GM19043 (cell line): ENCODE measurements at regions not wholly inside any gene's neighbourhood (a gene's known extent, or its start where the extent isn't known, plus 50 kb on each side); places are given as distances from the start of the nearest gene placed in this dataset.
"Not testable (repeated sequence)": the region's sequence is repeated elsewhere in the genome, so short reads cannot be mapped to it uniquely, and the experiment has no call there.

Experiments used
- ATAC-seq: cut with Tn5 transposase; IDR thresholded peaks from one replicate; pipeline ENCODE4 v1.9.1; 2021; ENCODE audit warnings: low read depth; ENCODE audit not compliant: unreplicated experiment

DNA sequence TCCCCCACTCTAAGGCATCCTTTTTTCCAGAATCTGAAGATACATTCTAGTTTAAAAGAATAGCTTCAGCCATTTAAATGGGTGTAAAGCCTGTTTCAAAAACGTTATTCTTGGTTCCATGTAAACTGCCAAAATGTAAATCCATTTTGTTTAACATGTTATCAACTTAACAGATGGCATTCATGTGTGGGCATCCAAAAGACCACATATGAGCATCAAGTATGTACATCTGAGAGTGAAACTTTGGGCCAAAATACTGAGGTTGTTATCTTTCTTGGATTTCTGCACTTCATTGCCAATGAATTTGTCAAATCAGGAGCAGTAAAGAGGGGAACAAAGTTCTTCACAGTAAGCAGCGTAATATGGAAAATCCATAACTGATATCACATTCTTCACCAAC lies 395.4 kb downstream of the ZNF804A start:
- ATAC-seq = no peak

DNA sequence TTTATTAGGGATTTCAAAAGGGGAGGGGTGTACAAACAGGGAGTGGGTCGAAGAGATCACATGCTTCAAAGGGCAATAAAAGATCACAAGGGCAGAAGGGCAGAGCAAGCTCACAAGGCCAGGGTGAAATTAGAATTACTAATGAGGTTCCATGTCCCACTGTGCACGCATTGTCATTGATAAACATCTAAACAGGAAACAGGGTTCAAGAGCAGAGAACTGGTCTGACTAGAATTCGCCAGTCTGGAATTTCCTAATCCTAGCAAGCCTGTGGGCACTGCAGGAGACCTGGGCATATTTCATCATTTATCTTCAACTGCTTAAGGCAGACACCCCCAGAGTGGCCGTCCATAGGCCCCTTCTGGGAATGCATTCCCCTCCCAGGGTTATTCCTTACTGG lies 408.2 kb downstream of the ZNF804A start:
- no peak for ATAC-seq

GRCh38 chr2:185012643-185013042 lies 414.3 kb downstream of the ZNF804A start:
- no peak for ATAC-seq

DNA sequence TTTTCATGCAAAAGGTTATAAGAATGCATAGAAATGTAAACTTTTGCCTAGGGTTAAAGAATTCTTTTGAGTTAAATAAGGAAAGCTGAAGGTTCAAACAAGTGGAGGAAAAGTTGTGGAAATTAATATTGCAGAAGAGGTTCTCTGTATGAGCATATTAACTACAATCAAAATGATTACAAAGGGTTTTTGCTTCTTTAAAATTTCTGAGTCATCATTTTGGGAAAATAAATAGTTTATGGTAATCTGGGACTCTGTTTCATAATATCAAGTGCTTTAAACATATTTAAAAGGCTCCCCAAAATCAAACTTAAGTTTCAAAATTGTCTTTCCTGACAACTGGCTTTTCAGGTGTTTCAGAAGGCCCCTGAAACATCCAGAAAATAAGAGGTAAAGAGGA lies 415.7 kb downstream of the ZNF804A start:
- no peak for ATAC-seq

DNA sequence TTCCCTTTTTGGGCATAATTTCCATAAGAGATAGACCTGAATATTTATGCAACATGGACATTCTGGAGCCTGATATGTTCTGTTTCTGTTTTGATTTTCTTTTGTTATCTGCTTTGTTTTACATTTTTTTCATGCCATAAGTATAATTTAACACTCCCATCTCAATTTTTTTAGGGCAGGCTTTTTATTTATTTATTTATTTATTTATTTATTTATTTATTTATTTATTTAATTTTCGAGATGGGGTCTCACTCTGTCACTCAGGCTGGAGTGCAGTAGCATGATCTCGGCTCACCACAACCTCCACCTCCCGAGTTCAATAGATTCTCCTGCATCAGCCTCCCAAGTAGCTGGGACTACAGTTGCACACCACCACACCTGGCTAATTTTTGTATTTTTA lies 427.6 kb downstream of the ZNF804A start:
- not testable (repeated sequence) for ATAC-seq

DNA sequence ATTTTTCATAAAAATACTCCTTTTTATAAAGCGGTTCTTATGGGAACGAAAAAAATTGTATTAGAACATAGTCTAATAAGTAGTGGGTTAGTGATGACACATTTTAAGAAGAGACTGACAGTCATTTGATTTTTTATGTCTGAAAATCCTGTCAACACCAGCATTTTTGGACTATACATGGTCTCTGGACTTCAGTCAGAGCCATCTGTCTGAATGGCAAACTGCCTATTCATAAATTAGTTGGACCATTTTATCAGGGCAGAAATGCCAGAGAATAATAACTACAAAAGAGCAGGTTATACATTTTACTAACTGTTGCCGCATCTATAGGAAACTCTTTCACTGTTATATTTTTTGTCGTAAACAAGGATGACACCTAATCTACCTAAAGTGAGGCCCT lies 437.6 kb downstream of the ZNF804A start:
- ATAC-seq = no peak

DNA sequence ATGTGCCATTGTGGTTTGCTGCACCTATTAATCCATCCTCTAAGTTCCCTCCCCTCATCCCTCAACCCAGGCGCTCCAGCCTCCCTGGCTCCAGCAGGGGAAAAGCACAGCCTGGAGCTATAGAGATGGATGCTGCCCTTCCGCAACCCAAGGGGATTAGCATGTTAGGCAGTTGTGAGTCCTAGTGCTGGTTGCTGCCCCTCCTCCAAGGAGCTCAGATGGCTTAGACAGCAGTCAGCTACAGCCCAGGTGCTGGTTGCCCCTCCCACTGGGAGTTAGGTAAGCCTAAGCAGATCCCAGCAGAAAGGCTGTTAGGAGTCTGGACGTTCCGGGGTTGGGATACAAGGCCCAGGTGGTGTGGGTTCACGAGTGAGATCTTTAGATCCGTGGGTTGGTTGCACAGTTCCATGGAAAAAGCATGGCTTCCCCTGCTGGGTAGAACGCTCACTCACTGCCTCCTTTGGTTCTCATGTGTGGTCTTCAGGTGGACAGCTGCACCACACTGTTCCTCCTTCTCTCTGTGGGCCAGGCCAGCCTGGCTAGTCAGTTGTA lies 446.1 kb downstream of the ZNF804A start:
- no peak for ATAC-seq

DNA sequence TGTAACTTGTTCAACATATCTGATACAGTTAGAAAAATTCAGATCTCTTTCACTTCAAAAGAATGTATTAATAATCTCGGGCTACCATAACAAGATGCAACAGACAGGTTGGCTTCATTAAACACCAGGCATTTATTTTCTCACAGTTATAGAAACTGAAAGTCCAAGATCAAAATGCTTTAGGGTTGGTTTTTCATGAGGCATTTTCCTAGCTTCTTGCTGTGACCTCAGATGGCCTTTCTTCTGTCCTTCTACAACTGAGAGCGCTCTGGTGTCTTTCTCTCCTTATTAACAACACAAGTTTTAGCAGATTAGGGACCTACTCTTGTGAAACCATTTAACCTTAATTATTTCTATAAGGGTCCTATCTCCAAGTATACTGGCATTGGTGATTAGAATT lies 452.5 kb downstream of the ZNF804A start:
- ATAC-seq = no peak

DNA sequence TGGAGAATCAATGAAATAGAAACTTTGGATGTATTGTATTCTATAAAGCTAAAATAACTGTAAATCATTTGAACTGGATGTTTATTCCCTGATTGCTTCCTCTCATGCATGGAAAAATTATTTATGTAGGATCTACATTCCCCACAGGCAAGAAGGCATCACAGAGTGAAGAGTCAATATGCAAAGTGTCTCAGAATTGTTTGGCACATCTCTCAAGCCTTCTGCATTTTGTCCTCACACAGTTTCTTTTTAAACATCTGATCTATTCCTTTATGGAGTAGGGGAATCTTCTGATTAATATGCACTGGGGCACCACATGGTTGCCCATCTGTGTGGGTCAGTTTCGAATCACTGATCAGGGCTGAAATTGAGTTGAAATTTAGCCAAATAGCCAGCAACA lies 465.4 kb downstream of the ZNF804A start:
- no peak for ATAC-seq

- ATAC-seq = no peak
Observed at GRCh38 chr2:185066128-185066527, 467.8 kb downstream of the ZNF804A start.

DNA sequence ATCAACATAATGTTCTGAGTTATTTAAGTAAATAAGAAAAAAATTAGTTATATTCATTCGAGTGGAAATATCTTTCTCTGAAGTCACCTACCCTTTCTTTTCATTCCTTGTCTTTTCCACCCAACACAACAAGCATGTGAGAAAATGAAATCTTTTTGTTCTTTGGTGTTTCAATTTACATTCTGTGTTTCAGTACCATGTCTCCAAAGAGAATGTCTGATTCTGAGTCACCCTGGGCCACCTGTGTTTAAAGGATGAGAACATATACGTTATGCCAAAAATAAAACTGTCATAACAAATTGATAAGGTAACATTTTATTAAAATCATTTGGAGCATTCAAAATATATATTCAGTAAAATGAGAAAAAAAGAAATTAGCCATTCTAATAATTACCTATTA lies 470.8 kb downstream of the ZNF804A start:
- ATAC-seq = no peak

DNA sequence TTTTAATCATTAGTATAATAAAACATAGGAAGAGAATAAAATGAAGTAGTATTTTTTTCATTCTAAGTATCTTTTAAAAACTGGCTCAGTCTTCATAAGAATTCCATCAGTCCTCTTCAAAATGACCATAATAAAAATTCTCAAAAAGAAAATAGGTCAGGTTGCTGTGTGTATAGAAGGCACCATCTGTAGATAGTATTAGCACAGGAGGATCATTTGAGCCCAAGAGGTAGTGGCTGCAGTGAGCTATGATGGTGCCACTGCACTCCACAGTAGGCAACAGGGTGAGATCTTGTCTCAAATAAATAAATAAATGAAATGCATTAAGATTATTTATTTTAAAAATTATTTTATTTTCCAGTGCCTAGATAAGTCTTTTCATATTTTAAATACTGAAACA lies 475.8 kb downstream of the ZNF804A start:
- no peak for ATAC-seq

DNA sequence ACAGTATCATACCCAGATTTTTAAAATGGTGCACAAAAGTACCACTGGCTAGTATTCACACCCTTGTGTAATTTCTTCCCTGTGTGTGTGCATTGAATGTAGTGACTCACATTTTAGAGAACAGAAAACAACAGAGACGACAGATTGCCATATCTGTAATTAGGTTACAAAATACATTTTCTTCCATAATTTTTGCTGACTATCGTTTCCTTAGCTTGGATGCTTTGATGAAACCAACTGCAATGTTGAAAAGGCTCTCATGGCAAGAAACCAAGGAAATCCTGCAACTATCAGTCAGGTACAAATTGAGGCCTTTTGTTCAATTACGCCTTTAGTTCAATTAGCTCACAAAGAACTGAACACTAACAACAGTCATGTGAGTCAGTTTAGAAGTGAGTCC lies 484.4 kb downstream of the ZNF804A start:
- ATAC-seq = no peak

GRCh38 chr2:185108588-185108987 lies 510.3 kb downstream of the ZNF804A start:
- ATAC-seq = no peak

- no peak for ATAC-seq
Observed at GRCh38 chr2:185127412-185127811, 529.1 kb downstream of the ZNF804A start.

DNA sequence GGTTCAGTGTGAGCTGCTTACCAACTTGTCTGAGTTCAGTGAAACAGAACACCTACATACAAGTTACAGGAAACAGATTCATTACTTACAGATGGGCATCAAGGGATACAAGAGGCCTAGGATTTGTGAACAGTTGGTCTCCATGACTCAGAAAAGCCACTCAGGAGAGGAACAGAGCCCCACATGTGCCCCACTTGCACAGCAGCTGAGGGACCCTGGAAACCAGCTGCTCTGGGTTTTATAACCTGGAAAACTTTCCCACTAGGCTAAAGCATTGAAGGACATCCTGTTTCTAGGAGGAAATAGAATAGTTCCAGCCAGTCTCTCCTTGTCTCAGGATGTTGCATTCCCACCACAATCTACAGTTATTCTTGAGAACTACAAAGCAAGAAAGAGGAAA lies 530.0 kb downstream of the ZNF804A start:
- no peak for ATAC-seq

DNA sequence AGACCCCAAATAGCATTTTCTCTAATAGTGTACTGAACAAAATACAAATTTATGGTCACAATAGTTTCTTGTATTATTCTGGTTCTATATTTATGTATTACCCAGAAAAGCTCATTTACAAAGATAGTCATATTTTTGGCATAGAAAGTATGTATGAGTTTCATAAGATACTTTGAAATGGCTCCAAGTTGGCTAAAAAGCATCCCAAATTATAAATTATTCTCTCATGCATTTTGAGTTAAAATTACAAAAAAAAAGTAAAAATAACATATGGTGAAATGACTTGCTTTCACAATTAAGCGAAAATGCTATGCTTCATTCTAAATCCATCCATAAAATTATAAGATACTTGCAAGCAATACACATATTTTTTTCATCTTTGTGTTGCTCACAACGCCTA lies 530.7 kb downstream of the ZNF804A start:
- no peak for ATAC-seq

GRCh38 chr2:185130685-185131084 lies 532.4 kb downstream of the ZNF804A start:
- ATAC-seq = no peak

- no peak for ATAC-seq
Observed at GRCh38 chr2:185132501-185133041, 534.2 kb downstream of the ZNF804A start.

- ATAC-seq = no peak
Observed at GRCh38 chr2:185137700-185138099, 539.4 kb downstream of the ZNF804A start.

GRCh38 chr2:185142677-185143076 lies 544.3 kb downstream of the ZNF804A start:
- ATAC-seq = no peak

DNA sequence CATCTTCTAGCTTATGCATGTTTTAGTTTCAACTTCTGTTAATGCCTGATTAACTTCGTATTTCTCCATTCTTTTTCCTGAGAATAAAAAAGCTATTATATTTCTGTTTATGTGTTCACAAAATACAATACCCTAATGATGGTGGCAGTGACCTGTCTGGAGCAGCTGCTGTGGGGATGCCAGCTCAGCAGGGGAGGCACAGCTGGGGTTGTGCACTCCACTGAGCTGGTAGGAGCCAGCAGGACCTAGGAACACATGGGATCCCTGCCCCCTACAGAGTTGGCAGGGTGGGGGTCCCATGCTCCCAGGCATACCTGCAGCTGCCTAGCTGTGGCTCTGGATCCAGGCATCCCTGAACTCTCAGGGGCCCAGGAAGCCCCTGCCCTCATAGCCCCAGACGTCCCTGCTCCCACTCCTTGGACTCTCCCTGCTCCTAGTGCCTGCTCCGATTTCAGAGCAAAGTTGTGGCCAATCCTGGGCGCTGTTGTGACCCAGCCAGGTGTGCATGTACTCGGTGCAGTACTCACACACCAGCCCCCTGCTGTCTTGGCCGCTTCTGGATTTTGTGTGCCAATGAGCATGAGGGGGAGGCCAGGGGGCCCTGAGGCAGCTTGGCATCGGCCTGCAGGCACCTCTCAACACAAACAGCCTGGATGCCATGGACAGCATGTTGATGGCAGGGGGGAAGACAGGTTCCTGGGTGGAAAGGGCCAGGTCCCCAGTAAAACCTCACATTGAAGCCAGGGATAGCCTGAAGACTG lies 546.0 kb downstream of the ZNF804A start:
- no peak for ATAC-seq
